HEK293 (cell line): ENCODE measurements at regions not wholly inside any gene's neighbourhood (a gene's known extent, or its start where the extent isn't known, plus 50 kb on each side); places are given as distances from the start of the nearest gene placed in this dataset.

Experiments used
- CTCF ChIA-PET: fragments of 350-600 bp; formaldehyde crosslinking; extraction: SDS; loops from one replicate; lab custom pipeline; 2021; ENCODE audit warnings: antibody characterized with exemption; lab: Yijun Ruan, JAX
- POLR2A ChIA-PET: fragments of 300-600 bp; formaldehyde crosslinking; extraction: SDS; loops from one replicate; lab custom pipeline; 2020; ENCODE audit warnings: antibody characterized with exemption, inconsistent platforms; lab: Yijun Ruan, JAX
- H3K27ac ChIP-seq: fragments of 200-500 bp; sonication (Bioruptor generic); 2 replicates; pipeline ENCODE4 v1.5.1; 2014; ENCODE audit warnings: low read depth, low read length, control low read depth, inconsistent platforms; ENCODE audit errors: extremely low read depth
- H3K36me3 ChIP-seq, 2 experiments: fragments of 200-500 bp in 1 of 2; sonication (Bioruptor generic) in 1 of 2; 1 replicate in 1 of 2; 2 replicates in 1 of 2; pipeline ENCODE4 v1.5.1; 2014 to 2017; ENCODE audit warnings: inconsistent platforms in 2 of 2, low read length in 2 of 2; ENCODE audit not compliant: control insufficient read depth in 2 of 2, insufficient read depth in 1 of 2
- H3K4me1 ChIP-seq: fragments of 200-500 bp; sonication (Bioruptor generic); 2 replicates; pipeline ENCODE4 v1.5.1; 2014; ENCODE audit warnings: mild to moderate bottlenecking, low read length, inconsistent platforms; ENCODE audit not compliant: control insufficient read depth, insufficient read depth
- H3K4me3 ChIP-seq: 2 replicates; pipeline ENCODE4 v1.5.1; 2011; ENCODE audit warnings: low read depth, mild to moderate bottlenecking, control low read depth, low read length, moderate library complexity
- H3K9me3 ChIP-seq: fragments of 200-500 bp; sonication (Bioruptor generic); 2 replicates; pipeline ENCODE4 v1.5.1; 2014; ENCODE audit warnings: low read depth, low read length, inconsistent platforms; ENCODE audit not compliant: control insufficient read depth, insufficient read depth
- GFI1B ChIP-seq: fragments of 450-650 bp; formaldehyde crosslinking; IDR thresholded peaks from 2 replicates; pipeline ENCODE4 v1.5.1; 2016; ENCODE audit warnings: missing biosample characterization, missing genetic modification characterization
- GLI4 ChIP-seq: fragments of 450-650 bp; formaldehyde crosslinking; IDR thresholded peaks from 2 replicates; pipeline ENCODE4 v1.5.1; 2016; ENCODE audit warnings: missing biosample characterization, missing genetic modification characterization
- IKZF3 ChIP-seq: fragments of 450-650 bp; IDR thresholded peaks from 2 replicates; pipeline ENCODE4 v1.5.0; 2018; ENCODE audit warnings: missing biosample characterization, mild to moderate bottlenecking, missing genetic modification characterization, moderate library complexity
- MYNN ChIP-seq: fragments of 450-650 bp; formaldehyde crosslinking; IDR thresholded peaks from 2 replicates; pipeline ENCODE4 v1.5.1; 2016; ENCODE audit warnings: missing biosample characterization, missing genetic modification characterization, borderline replicate concordance
- PBX3 ChIP-seq: sonication (generic); formaldehyde crosslinking; IDR thresholded peaks from 2 replicates; pipeline ENCODE4 v1.8.1; 2022; ENCODE audit warnings: mild to moderate bottlenecking, moderate library complexity, missing genetic modification reagents
- REST ChIP-seq: fragments of 450-650 bp; formaldehyde crosslinking; IDR thresholded peaks from 2 replicates; pipeline ENCODE4 v1.5.1; 2016; ENCODE audit warnings: missing biosample characterization, missing genetic modification characterization
- SCRT2 ChIP-seq: fragments of 450-650 bp; formaldehyde crosslinking; IDR thresholded peaks from 2 replicates; pipeline ENCODE4 v1.5.1; 2016; ENCODE audit warnings: missing biosample characterization, missing genetic modification characterization
- ZBTB20 ChIP-seq: fragments of 450-650 bp; formaldehyde crosslinking; IDR thresholded peaks from 2 replicates; pipeline ENCODE4 v1.5.1; 2016; ENCODE audit warnings: missing biosample characterization, missing genetic modification characterization
- ZFP69B ChIP-seq: fragments of 450-650 bp; formaldehyde crosslinking; IDR thresholded peaks from 2 replicates; pipeline ENCODE4 v1.5.1; 2016; ENCODE audit warnings: missing biosample characterization, missing genetic modification characterization
- ZNF155 ChIP-seq: fragments of 450-650 bp; formaldehyde crosslinking; IDR thresholded peaks from 2 replicates; pipeline ENCODE4 v1.5.1; 2016; ENCODE audit warnings: missing biosample characterization, missing genetic modification characterization
- ZNF174 ChIP-seq: fragments of 450-650 bp; formaldehyde crosslinking; IDR thresholded peaks from 2 replicates; pipeline ENCODE4 v1.5.0; 2017; ENCODE audit warnings: missing biosample characterization, mild to moderate bottlenecking, missing genetic modification characterization
- ZNF335 ChIP-seq: fragments of 450-650 bp; formaldehyde crosslinking; conservative IDR thresholded peaks from 2 replicates; pipeline ENCODE4 v1.5.1; 2016; ENCODE audit warnings: missing biosample characterization, missing genetic modification characterization
- ZNF571 ChIP-seq: fragments of 450-650 bp; formaldehyde crosslinking; IDR thresholded peaks from 2 replicates; pipeline ENCODE4 v1.5.0; 2017; ENCODE audit warnings: missing biosample characterization, missing genetic modification characterization
- ZNF580 ChIP-seq: fragments of 450-650 bp; formaldehyde crosslinking; IDR thresholded peaks from 2 replicates; pipeline ENCODE4 v1.5.1; 2016; ENCODE audit warnings: missing biosample characterization, missing genetic modification characterization
- ZNF76 ChIP-seq: fragments of 450-650 bp; formaldehyde crosslinking; IDR thresholded peaks from 2 replicates; pipeline ENCODE4; 2016; ENCODE audit warnings: low read depth, missing biosample characterization, missing genetic modification characterization, borderline replicate concordance
- ZNF785 ChIP-seq: fragments of 450-650 bp; formaldehyde crosslinking; IDR thresholded peaks from 2 replicates; pipeline ENCODE4 v1.5.1; 2016; ENCODE audit warnings: missing biosample characterization, missing genetic modification characterization
- TF ChIP-seq, protein P1 (sequence below): fragments of 450-650 bp; formaldehyde crosslinking; IDR thresholded peaks from 2 replicates; pipeline ENCODE4 v1.5.1; 2016; ENCODE audit warnings: missing biosample characterization, missing genetic modification characterization
- TF ChIP-seq, protein P2 (sequence below): fragments of 450-650 bp; formaldehyde crosslinking; IDR thresholded peaks from 2 replicates; pipeline ENCODE4 v1.5.1; 2016; ENCODE audit warnings: missing biosample characterization, missing genetic modification characterization

DNA sequence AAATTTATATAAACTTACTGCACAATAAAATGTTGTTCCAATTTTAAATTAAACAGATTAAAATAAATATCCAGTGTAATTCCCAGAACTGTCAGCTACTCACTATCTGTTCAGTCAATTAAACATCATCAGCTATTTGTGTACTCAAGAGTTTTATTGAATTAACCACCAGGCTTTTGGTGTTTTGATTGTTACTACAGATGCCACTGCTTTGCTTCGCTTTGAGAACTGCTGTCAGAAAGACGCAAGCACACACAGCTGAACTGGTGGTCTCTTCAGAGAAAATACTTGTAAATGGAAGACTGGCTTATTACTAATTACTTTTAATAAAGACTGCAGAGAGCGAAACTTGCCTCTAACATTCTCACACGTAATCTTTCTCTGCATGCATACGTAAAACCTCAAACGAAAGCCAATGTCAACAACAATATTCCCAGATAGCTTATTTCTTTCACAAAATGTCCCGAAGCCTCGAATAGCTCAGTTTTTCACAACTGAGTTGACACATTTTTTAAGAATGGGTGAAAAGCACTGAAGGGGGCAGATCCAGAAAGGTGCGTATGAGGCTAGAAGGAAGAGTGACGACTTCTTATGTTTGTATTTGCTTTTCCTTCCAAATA, 259.6 kb upstream of the RPS23 start:
- ChIA-PET CTCF (no interaction called here), POLR2A (no interaction called here)
- Histone ChIP-seq H3K36me3 (no peaks in the 10 kb centered on the region), H3K27ac (no peak overlapping the region), H3K4me1 (0 out of 2 replicates have a peak, but pooled peaks cover 2% of the 10 kb centered on the region), H3K4me3 (no peak overlapping the region), H3K9me3 (no peaks in the 10 kb centered on the region; the same call in 1 of the 2 replicates)
- TF ChIP-seq IKZF3 (tag by site-specific recombination) (no peak), GFI1B (no peak), ZNF174 (tag by site-specific recombination) (no peak), ZFP69B (no peak), PBX3 (CRISPR knock-in tag) (no peak), ZNF335 (no peak), ZNF785 (no peak), ZNF571 (no peak)
- TF ChIP-seq, all 188 proteins: peak for 0

GRCh38 chr5:82534986-82535385, 256.8 kb upstream of the RPS23 start:
- POLR2A ChIA-PET: no interaction called here
- Histone ChIP-seq H3K4me1 (0 out of 2 replicates have a peak, but pooled peaks cover 2% of the 10 kb centered on the region), H3K27ac (no peak overlapping the region), H3K4me3 (no peak overlapping the region), H3K36me3 (no peaks in the 10 kb centered on the region), H3K9me3 (no peaks in the 10 kb centered on the region; the same call in 1 of the 2 replicates)
- CTCF ChIA-PET: no interaction called here
- TF ChIP-seq, protein P1, sequence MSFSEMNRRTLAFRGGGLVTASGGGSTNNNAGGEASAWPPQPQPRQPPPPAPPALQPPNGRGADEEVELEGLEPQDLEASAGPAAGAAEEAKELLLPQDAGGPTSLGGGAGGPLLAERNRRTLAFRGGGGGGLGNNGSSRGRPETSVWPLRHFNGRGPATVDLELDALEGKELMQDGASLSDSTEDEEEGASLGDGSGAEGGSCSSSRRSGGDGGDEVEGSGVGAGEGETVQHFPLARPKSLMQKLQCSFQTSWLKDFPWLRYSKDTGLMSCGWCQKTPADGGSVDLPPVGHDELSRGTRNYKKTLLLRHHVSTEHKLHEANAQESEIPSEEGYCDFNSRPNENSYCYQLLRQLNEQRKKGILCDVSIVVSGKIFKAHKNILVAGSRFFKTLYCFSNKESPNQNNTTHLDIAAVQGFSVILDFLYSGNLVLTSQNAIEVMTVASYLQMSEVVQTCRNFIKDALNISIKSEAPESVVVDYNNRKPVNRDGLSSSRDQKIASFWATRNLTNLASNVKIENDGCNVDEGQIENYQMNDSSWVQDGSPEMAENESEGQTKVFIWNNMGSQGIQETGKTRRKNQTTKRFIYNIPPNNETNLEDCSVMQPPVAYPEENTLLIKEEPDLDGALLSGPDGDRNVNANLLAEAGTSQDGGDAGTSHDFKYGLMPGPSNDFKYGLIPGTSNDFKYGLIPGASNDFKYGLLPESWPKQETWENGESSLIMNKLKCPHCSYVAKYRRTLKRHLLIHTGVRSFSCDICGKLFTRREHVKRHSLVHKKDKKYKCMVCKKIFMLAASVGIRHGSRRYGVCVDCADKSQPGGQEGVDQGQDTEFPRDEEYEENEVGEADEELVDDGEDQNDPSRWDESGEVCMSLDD (tag by site-specific recombination): no peak
- TF ChIP-seq, protein P2, sequence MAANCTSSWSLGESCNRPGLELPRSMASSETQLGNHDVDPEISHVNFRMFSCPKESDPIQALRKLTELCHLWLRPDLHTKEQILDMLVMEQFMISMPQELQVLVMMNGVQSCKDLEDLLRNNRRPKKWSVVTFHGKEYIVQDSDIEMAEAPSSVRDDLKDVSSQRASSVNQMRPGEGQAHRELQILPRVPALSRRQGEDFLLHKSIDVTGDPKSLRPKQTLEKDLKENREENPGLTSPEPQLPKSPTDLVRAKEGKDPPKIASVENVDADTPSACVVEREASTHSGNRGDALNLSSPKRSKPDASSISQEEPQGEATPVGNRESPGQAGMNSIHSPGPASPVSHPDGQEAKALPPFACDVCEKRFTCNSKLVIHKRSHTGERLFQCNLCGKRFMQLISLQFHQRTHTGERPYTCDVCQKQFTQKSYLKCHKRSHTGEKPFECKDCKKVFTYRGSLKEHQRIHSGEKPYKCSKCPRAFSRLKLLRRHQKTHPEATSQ (tag by site-specific recombination): no peak
- TF ChIP-seq REST (tag by site-specific recombination) (no peak), ZNF155 (no peak), ZNF580 (tag by site-specific recombination) (no peak), ZBTB20 (tag by site-specific recombination) (no peak), MYNN (tag by site-specific recombination) (no peak), GLI4 (tag by site-specific recombination) (no peak), ZNF76 (tag by site-specific recombination) (no peak), SCRT2 (no peak)
